HG02610 (cell line): ENCODE measurements at regions not wholly inside any gene's neighbourhood (a gene's known extent, or its start where the extent isn't known, plus 50 kb on each side); places are given as distances from the start of the nearest gene placed in this dataset.
"Not testable (repeated sequence)": the region's sequence is repeated elsewhere in the genome, so short reads cannot be mapped to it uniquely, and the experiment has no call there.

Source experiments
- ATAC-seq: cut with Tn5 transposase; IDR thresholded peaks from one replicate; pipeline ENCODE4 v1.9.1; 2021; ENCODE audit warnings: mild to moderate bottlenecking, moderate library complexity; ENCODE audit not compliant: unreplicated experiment

DNA sequence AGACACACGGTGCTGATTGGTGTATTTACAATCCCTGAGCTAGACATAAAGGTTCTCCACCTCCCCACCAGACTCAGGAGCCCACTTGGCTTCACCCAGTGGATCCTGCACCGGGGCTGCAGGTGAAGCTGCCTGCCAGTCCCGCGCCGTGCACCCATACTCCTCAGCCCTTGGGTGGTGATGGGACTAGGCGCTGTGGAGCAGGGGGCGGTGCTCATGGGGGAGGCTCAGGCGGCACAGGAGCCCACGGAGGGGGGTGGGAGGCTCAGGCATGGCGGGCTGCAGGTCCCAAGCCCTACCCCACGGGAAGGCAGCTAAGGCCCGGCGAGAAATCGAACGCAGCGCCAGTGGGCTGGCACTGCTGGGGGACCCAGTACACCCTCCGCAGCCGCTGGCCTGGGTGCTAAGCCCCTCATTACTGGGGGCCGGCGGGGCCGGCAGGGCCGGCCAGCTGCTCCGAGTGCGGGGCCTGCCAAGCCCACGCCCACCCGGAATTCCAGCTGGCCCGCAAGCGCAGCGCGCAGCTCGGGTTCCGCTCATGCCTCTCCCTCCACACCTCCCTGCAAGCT lies 1447.2 kb downstream of the RAPGEF2 start:
- ATAC-seq, result not testable (repeated sequence)

DNA sequence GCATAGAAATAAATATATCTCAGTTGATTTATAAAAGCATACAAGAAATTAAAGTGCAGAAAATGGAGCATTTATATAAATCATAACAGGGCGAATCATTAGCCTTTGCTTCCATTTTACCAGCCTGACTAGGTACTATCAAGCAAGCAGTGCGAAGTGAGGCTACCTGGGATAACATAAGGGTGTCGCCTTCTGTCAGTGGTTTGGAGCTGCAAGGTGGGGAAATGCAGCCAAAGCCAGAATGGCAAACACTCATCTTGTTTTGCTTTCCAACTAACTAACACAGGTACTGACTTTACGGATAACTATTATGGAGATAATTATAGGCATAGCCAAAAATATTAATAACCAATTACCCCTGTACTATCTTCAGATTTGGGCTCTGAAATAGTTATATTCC lies 1459.8 kb downstream of the RAPGEF2 start:
- no peak for ATAC-seq

DNA sequence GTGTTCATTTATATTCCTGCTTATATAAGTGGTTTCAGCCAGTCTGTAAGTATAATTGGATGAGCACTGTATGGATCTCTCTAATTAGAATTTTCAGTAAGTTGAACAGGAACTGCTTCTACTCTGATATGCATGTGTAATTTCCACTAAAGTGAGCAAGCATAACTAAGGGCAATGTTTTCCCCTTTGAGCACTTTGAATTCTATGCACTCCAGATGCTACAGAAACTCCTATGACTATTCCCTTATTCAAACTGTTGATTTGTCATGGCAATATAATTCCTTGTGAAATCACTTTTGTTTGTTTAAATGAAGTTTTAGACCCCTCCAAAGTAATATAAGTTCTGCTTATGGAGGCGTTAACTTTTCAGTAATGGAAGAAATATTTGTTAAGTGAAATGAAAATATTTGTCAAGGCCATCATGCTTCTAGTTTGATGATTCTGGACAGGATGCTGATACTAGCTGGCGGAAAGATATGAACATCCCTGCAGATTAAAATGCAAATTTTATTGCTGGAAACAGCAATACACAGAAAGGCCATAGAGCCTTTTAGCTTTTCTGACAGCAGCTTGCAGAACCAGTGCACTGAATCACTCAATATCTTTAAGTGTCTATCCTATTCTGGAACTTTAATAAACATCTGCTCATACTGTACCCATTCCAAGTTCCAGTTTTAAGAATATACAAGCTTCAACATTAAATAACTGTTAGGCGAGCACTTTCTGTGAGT lies 1460.8 kb downstream of the RAPGEF2 start:
- ATAC-seq, result no peak

DNA sequence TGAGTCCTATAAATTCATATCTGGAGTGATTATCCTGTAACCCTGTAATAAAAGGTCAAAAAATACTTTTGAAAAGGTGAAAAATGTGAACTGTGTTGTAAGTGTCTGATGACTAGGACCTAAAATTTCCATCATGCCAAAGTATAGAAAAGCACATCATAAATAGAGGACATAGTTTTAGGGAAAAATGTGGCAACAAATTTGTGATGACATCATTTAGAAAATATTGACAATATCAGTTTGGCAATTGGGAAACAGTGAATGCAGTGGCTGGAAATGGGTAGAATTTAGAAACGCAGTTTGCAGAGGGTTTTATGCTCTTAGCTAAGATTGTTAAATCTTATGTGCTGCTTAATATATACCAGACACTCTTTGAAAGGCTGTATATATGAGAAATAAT lies 1464.8 kb downstream of the RAPGEF2 start:
- no peak for ATAC-seq

DNA sequence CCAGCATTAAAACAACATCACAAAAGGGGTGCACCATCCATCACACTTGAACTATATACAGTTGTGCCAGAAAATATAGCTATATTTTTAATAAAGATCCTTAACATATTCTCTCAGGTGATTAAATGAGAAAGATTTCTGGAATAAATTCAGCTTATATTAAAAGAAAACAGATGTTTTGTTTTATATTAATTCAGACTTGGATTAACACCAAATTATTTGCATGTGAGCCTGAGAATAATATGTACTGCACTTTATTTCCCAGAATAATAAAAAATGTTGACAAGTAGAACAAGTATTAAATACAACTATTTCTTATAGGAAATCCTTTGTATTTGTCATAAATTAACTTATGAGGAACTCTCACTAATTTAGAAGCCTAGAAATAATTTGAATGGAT lies 1467.4 kb downstream of the RAPGEF2 start:
- no peak for ATAC-seq

DNA sequence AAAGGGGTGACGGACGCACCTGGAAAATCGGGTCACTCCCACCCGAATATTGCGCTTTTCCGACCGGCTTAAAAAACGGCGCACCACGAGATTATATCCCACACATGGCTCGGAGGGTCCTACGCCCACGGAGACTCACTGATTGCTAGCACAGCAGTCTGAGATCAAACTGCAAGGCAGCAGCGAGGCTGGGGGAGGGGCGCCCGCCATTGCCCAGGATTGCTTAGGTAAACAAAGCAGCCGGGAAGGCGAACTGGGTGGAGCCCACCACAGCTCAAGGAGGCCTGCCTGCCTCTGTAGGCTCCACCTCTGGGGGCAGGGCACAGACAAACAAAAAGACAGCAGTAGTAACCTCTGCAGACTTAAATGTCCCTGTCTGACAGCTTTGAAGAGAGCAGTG lies 1471.4 kb downstream of the RAPGEF2 start:
- ATAC-seq, result not testable (repeated sequence)

DNA sequence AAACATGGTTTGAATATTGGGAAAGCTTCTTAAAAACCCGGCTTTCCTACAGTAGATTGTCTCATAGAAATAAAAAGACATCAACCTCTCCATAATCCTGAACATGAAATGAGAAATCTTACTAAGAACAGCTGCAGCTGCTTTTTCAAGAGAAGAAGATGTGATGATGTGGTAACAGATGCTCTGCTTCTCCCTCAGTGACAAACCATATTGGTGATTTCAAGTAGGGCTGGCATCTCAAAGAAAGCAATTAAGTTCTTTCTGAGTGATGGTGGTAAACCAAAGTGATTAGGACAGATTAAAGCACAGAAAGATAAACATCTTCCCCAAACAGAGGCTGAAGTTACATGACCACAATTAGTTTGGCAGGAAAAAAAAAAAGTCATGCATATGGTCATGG lies 1477.7 kb downstream of the RAPGEF2 start:
- no peak for ATAC-seq

DNA sequence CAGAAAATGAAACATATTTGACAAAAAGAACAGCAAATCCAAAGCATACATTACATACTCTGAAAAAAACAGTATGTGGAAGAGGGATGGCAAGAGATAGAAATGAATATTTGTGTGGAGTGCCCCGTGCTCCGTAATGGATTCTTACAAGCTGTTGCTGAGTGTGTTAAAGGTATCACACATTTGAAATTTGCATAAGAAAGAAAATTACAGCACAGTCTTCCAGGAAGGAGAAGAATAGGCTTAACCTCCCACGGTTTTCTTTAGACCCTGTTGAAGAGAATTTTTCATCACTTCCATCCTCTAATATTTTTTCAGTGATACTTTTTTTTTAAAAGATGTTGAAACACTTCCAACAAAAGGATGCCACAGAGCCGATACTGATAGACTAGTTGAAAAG lies 1489.4 kb downstream of the RAPGEF2 start:
- ATAC-seq, result no peak

DNA sequence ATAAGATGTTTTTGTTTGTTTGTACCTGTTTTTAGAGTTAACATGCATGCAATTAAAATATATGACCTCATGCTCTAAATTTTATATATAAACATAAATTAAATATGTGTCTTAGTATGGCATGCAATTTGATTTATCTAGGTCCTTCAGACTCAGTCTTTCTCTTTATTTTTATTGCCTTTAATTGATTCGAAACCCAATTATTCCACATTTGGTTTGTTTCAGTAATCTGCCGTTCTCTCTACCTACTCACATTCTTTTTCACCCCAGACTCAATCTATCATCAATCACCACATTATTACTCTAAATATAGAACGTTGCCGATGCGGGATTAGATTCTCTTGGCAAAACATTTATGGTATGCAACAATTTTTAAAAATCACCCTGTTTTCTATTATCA lies 1492.8 kb downstream of the RAPGEF2 start:
- ATAC-seq, result no peak

DNA sequence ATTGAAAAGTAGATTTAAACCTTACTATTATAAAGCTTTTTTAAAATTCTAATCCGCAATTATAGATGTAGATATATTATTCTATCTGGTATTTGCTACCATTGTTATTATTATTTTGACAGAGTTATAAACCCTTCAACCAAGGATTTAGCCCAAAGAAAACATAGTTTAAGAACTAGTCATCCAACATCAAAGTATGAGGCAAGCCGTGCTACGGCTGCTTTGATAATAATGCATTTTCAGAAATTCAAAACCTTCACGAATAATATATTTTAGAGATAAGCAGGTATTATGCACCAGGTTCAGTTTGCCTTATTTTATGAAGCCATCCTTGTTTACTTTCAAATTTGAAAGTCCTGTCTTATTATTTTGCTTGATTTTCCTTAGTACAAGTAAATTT lies 1501.7 kb downstream of the RAPGEF2 start:
- no peak for ATAC-seq

DNA sequence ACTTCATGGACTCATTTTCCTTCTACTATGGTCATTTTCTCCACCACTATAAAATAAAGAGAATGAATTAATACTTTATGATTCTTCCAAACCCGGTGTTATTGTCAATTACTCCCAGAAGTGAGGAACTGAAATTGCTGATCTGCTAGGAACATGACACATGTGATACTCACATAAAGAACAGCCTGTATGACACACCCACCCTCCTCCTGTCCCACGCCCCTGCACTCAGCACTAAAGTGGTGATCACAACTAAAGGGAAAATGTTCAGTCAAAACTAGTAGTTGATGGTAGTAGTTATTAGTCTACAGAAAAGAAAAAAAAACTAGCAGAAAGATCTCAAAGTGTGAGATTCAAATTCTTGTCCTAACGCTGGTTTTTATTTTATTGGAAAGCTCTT lies 1508.3 kb downstream of the RAPGEF2 start:
- ATAC-seq, result no peak

DNA sequence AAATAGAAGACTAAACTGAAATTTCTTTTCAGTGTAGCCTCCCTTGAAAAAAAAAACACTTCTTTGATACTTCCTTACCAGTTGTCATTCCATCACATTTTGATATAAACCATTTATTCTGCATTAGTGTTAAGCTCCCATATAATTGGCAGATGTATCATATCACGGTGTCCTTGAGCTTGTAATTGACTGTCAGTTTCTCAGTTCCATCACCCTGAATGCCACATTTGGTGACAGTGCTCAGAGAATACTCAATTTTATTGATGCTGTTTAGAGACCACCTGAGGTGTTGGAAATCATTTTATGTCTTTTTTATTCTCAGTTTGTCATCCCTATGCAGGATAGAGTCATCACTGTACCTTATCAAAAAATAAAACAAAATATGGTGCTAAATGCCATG lies 1528.2 kb downstream of the RAPGEF2 start:
- ATAC-seq, result no peak

DNA sequence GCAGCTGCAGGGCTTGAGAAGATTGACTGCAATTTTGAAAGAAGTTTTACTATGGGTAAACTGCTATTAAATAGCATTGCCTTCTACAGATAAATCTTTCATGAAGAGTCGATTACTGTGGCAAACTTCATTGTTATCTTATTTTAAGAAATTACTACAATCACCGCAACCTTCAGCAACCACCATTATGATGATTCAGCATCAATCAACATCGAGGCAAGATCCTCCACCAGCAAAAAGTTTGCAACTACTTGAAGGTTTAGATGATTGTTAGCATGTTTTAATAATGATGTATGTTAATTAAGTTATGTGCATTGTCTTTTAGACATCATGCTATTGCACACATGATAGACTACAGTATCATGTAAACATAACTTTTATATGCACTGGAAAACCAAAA lies 1511.0 kb downstream of the FSTL5 start:
- no peak for ATAC-seq

DNA sequence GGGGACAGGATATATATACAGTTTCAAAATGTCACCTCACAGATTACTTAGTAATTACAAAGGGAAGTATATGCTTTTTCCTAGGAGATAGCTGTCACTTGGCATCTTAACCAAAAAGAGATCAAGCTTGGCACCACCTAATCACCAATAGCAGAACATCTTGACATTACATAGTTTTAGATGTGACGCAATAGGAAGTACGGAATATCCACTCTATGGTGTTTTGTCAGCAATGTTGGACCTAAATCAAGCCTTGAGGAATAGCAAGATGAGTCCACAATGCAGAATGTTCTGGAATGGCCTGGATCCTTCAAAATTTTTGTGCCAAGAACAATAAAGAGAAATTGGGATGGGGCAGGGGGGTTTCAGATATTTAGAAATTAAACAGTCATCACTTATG lies 1488.2 kb downstream of the FSTL5 start:
- no peak for ATAC-seq

DNA sequence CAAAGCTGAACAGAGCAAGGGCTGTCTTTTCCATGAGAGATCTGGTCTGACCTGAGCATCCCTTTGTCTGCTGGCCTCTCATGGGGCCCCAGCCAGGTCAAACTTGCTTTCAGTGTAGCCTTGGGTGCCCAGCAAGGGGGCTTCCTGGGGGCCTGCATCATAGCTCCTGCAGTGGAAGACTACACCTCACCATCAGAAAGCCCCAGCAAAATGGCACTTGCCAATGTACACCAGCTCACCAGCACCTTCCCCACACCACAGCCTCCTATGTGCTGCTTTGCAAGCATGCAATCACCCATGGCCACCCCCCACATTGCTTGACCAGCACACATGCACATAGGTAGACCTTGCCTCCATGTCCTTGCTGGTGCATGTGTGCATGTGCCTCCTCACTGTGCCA lies 1478.1 kb downstream of the FSTL5 start:
- ATAC-seq, result no peak

DNA sequence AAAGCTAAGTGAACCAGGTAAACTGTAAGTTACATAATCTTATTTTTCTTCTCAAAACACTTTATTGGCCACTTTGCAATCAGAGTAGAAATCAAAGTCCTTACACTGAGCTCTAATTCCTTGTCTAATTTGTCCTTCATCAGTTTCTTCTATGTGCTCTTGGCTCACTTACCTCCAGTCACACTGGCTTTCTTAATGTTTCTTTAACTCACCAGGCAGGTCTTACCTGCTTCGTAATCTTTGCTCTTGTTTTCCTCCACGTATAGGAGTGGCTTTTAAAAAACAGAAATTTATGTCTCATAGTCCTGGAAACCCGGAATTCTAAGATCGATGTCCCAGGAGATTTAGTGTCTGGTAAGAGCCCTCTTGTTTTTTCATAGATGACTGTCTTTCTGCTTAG lies 1462.1 kb downstream of the FSTL5 start:
- ATAC-seq, result no peak

DNA sequence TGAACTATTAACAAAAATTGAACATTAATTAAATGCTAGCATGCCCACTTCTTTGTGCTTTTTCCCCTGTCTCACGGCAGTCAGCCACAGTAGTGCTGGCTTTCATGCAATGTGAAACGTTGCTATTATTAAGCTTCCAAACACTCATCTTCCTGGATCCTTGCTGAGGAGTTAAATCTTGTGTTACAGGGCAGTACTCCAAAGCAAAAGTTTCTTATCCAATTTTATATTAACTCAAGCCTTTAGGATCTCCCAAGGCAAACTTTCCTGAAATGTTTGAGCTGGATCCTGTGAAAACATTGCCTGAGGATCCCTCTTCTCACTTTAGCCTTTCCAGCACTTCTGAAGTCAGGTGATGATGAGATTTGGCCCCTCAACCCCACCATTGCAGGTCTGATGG lies 1454.8 kb downstream of the FSTL5 start:
- no peak for ATAC-seq

DNA sequence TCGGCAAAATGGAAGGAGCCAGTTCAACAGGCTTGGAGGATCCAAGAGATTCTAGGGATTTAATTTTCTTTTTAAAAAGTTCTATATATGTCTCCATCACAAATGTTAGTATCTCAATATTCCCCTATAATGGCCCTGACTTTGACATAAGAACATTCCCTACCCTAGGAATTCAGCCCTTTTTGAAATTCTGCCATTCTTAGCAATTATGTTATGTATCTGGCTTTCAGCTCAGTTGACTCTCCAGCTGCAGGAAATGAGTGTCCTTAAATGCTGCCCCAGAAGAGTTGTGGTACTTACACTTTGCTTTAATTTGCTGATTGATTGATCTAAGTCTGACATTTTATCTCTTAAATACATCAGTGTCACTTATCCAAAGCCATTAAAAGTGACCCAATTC lies 1454.3 kb downstream of the FSTL5 start:
- ATAC-seq, result no peak

DNA sequence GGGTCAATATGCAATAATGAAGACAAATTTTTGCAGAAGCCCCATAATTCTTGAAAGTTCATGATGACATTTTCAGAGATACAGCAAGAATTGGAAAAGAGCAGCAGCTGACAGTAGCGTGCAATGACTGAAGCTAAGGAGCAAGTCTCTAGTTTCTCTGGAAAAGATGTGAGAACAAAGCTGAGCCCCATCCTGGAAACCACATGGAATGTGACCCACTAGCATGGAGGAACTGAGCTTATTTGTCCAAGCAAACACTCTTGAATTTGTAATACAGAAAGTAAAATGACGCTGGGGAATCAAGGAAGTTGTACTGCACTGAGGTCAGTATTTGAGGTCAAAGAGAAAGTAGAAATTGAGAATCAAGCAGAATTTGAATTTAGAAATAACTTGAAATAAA lies 1447.2 kb downstream of the FSTL5 start:
- ATAC-seq, result no peak

DNA sequence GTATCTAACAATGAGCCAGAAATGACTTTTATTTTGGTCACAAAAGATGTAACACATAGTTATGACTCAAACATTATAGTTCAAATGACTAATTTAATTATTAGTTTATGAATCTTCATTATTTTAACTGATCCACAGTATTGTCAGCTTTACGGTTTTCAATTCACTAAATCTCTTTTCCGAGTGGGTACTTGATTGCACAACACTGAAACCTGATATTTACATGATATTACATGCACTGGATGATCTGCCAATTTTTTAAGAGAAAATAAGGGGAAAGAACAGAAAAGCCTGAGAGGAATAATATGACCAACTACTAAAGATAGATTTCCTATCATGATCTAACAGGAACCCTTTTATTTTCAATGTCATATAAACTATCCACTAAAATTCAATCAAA lies 1446.0 kb downstream of the FSTL5 start:
- no peak for ATAC-seq

DNA sequence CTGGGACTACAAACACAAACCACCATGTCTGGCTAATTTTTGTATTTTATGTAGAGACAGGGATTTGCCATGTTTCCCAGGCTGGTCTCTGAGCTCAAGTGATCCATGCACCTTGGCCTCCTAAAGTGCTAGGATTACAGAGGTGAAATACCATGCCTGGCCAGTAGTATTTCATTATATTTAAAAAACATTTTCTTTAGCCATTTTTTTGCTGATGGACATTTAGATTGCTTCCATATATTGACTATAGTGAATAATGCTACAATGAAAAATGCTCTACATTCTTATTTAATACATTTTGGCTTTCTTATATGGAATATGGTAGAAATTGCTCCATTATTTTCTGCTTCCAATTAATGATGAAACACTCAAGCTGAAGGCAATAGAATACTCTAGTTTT lies 1439.7 kb downstream of the FSTL5 start:
- ATAC-seq, result no peak

DNA sequence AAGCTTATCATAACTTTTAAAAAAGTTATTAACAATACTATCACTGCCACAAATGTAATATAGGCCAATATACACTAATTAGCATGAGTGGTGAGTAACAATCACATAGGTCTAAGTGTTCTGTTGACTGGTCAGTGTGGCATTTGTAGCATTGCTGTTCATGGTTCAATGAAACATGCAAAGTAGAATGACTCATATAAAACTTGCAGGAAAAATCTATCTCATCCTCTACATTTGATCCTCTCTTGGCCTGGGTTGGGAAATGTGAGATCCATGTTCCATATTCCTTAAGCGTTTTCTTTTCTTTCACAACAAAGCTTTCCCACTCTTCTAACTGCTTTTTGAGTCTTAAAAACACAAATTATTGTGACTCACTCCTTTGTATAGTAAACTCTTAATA lies 1418.7 kb downstream of the FSTL5 start:
- ATAC-seq, result no peak

DNA sequence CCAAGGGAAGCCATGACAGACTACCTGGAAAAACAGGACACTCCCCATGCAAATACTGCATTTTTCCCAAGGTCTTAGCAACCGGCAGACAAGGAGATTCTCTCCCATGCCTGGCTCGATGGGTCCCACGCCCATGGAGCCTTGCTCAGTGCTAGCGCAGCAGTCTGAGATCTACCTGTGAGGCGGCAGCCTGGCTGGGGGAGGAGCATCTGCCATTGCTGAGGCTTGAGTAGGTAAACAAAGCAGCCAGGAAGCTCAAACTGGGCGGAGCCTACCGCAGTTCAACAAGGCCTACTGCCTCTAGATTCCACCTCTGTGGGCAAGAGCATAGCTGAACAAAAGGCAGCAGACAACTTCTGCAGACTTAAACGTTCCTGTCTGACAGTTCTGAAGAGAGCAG lies 1417.2 kb downstream of the FSTL5 start:
- not testable (repeated sequence) for ATAC-seq
